HEK293T (cell line): ENCODE measurements at regions not wholly inside any gene's neighbourhood (a gene's known extent, or its start where the extent isn't known, plus 50 kb on each side); places are given as distances from the start of the nearest gene placed in this dataset.

Experiments
- BHLHE40 ChIP-seq: fragments of 450-650 bp; IDR thresholded peaks from 2 replicates; pipeline ENCODE4 v1.6.1; 2016; ENCODE audit warnings: mild to moderate bottlenecking, moderate library complexity, borderline replicate concordance
- FOXA1 ChIP-seq: fragments of 450-650 bp; IDR thresholded peaks from 2 replicates; pipeline ENCODE4 v1.6.1; 2016; ENCODE audit warnings: mild to moderate bottlenecking
- FOXK2 ChIP-seq: fragments of 450-650 bp; IDR thresholded peaks from 2 replicates; pipeline ENCODE4 v1.6.1; 2016; ENCODE audit warnings: mild to moderate bottlenecking
- FOXM1 ChIP-seq: fragments of 450-650 bp; IDR thresholded peaks from 2 replicates; pipeline ENCODE4 v1.6.1; 2017; ENCODE audit warnings: mild to moderate bottlenecking, borderline replicate concordance
- L3MBTL2 ChIP-seq: fragments of 450-650 bp; conservative IDR thresholded peaks from 2 replicates; pipeline ENCODE4 v1.6.1; 2016; ENCODE audit warnings: mild to moderate bottlenecking
- LEF1 ChIP-seq: fragments of 450-650 bp; IDR thresholded peaks from 2 replicates; pipeline ENCODE4 v1.6.1; 2017; ENCODE audit warnings: mild to moderate bottlenecking, borderline replicate concordance
- NFRKB ChIP-seq: fragments of 450-650 bp; IDR thresholded peaks from 2 replicates; pipeline ENCODE4 v1.6.1; 2016; ENCODE audit warnings: mild to moderate bottlenecking, moderate library complexity
- SP1 ChIP-seq: fragments of 450-650 bp; IDR thresholded peaks from 2 replicates; pipeline ENCODE4 v1.6.1; 2017
- SUZ12 ChIP-seq: fragments of 450-650 bp; IDR thresholded peaks from 2 replicates; pipeline ENCODE4 v1.6.1; 2016; ENCODE audit warnings: mild to moderate bottlenecking
- TARDBP ChIP-seq: fragments of 450-650 bp; IDR thresholded peaks from 2 replicates; pipeline ENCODE4 v1.6.1; 2016
- TF ChIP-seq, protein P1 (sequence below): fragments of 450-650 bp; IDR thresholded peaks from 2 replicates; pipeline ENCODE4 v1.6.1; 2016

DNA sequence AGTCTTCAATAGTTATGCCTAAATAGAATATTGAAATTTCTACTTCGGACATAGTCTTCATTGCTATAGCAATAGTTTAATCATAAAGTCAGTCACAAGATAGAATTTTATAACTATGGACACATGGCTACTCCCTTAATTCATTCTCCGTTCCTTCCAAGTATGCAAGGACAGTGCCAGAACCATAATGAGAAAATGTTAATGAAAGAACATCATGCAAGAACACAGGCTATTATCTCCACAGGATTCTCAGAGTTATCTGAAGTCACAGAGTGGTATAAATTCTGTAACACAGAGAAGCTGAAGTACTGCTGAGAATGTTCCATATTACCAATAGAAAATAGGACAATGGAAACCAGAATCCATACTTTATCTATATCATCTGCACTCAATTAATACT, 826.2 kb downstream of the EPHA7 start:
- no peak for TF ChIP-seq BHLHE40
- TF ChIP-seq NFRKB, result no peak
- no peak for TF ChIP-seq L3MBTL2
- TF ChIP-seq SUZ12, result no peak
- TF ChIP-seq FOXM1, result no peak
- TF ChIP-seq, protein P1, sequence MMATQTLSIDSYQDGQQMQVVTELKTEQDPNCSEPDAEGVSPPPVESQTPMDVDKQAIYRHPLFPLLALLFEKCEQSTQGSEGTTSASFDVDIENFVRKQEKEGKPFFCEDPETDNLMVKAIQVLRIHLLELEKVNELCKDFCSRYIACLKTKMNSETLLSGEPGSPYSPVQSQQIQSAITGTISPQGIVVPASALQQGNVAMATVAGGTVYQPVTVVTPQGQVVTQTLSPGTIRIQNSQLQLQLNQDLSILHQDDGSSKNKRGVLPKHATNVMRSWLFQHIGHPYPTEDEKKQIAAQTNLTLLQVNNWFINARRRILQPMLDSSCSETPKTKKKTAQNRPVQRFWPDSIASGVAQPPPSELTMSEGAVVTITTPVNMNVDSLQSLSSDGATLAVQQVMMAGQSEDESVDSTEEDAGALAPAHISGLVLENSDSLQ, result no peak
- TF ChIP-seq SP1, result no peak
- TF ChIP-seq FOXK2, result no peak
- TF ChIP-seq LEF1, result no peak
- TF ChIP-seq FOXA1, result no peak
- TF ChIP-seq TARDBP, result no peak
